Stimulated activated CD4-positive, alpha-beta T cell treated with anti-CD3 and anti-CD28 coated beads, Interleukin-4, amount 100 ng/mL, for 4 hours (primary cell): ENCODE measurements at regions not wholly inside any gene's neighbourhood (a gene's known extent, or its start where the extent isn't known, plus 50 kb on each side); places are given as distances from the start of the nearest gene placed in this dataset.

ENCODE experiments used
- DNase-seq, 2 experiments: peaks; one replicate each; pipeline ENCODE4 v3.0.0-alpha.2; 2020

DNA sequence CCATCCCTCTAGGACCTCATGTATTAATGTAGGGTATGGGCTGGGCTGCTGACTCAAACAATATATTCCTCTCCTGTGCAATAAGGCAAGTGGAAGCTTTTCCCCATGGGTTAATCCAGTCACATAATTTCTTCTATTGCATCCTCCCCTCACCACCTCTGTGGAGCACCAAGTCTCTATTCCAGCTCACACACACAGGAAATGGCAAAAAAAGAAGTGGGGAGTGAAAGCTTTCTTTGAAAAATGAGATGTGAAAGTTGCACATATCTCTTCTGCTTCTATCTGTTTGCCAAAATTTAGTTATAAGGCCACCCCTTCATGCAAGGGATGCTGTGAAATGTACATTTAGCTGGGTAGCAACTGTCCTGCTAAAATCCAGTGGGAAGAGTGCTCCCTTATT, 121.3 kb downstream of the CDC42EP3 start:
- DNase-seq, result no peak

DNA sequence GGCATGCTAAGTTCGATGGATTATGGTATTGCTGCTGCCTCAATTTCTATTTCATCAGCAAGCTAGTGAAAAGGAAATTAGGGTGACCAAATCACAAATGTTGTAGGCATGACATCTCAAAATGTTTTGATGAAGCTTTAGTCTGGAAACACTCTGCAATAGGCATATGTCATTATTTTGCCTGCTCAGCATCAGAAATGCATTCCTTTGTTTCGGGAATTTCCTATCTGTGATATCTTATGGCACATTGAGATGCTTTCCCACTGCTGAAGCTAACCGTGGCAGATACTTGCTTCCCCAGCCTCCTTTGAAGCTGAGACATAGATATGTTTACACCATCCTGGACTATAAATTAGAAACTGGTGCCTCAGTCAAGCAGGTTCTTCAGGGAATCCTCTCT, 119.7 kb downstream of the CDC42EP3 start:
- no peak for DNase-seq

DNA sequence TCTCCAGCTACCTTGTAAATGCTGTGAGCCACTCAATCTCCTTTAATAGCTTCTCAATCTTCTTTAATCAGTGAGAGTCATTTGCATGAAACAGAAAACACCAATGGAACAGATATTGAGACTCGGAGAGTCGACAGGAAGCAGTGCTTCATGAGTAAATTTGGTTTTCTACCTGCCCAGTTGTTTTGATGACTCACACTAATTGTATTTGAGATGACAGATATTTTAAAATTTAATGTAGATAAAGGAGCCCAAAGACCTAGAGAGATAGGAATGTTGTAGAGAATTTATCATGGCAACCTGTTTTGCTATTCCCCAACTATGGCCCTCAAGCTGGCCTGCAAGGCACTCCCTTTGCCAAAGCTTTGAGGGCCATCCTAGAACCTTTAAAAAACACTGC, 119.1 kb downstream of the CDC42EP3 start:
- no peak for DNase-seq

DNA sequence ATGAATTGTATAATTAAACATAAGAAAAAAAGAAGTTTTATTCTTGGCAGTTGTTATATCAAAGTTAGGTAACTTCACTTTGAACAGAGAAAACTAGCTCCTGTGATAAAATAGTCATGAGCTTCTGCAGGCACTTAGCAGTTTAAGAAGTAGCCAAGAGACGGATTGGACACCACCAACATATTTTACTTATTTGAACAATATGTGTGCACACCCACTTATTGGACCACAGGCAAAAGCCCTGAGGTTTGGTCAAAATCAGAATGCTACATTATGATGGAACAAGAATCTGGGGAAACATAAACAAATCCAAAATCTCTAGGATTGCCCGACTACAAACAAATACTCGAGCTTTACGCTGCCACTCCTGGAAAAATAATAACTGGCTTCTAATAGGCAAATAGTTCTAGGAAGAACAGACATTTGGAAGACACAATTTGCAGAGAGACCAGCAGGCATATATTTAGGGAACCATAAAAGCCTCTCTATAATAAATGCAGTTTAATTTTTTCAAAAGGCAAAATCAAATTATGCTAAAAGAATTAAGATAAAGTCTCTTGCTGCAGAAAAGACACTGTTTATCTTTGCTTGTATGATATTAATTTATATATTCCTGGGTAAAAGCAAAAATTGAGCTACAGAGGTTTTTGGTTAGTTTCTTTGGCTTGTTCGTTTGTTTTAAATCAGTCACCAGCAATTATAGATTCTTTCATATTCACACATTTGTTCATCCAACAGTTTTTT, 117.9 kb downstream of the CDC42EP3 start:
- DNase-seq, result no peak

DNA sequence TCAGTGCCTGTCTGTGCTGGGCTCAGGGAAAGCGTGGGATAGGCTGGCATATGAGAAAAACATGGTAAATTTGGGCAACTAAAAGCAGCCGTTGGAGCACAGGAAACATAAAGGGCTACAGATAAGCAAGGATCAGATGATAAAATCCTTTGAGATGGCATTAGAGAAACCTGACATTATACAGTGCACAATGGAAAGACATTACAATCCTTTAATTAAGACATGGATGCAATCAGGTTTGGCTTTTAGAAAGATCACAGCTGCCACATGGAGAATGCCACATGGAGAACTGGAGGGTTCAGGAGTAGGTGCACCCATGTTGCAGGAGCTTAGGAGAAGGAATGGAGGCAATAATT, 117.3 kb downstream of the CDC42EP3 start:
- no peak for DNase-seq

DNA sequence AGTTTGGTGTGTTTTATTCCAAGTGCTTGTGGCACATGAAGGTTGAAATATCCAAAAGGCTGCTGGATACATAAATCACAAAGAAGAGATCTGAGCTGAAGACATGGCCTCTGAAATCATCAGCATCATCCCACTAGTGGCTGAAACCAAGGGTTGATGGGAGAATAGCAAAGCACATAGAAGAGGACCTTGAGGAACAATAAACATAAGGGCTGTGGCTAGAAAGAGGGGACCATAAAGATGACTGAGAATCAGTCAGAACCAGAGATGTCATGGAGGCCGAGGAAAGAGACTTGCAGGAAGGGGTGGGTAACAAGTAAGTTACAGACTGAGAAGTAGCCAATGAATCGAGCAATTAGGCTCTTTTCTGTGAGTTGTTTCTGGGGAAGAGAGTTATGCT, 116.8 kb downstream of the CDC42EP3 start:
- DNase-seq, result no peak

DNA sequence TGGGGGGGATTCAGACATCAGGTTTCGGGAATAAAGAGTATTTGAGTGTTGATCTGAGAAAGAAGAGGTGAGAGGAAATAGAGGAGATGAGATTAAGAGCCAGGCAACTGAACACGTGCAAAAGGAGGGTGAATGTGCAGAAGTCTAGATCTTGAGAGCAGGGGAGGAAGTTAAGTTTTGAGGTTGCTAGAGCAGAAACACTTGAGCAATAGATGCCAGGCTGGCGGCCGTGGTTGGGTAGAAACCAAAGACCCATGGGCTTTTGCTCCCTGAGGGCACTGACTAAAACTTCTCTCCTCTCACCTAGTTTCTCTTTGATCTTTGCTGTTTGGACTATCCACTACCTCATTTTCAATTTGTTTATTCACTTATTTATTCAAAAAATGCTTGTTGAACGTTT, 116.0 kb downstream of the CDC42EP3 start:
- DNase-seq, result no peak

DNA sequence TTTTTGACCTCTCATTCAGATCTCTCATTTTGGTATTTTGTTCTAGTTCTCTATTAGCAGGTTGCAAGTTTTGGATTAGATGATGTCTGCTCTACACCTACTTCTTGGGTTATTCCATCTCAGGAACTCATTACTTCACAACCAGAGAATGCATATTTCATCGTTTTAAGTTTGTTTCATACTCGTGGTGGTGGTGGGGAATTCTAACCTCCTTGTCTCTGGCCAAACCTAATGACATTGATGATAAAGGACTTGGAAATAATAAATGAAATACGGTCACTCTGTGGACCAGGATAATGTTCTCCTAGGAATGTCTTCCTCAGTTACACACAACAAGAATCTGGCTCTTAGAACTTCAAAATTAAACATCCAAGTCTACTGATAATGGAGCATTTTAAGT, 115.2 kb downstream of the CDC42EP3 start:
- no peak for DNase-seq

DNA sequence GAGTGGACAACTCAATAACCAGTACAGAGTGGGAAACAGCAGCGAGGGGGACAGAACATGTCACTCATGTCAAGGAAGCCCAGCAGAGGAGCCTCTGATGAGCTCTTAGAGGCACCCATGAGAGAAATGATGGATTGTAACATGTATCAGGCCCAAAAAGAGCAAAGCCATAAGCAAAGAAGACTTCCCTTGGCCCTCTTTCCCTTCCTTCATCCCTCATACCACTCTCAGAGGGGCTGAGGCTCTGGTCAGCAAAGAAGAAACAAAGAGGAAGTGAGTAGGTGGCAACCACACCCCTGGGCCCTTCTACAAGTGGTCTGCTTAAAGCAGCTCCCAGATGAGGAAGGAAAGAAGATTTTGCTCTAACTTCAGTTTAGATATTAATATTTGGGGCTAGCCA, 112.8 kb downstream of the CDC42EP3 start:
- no peak for DNase-seq

DNA sequence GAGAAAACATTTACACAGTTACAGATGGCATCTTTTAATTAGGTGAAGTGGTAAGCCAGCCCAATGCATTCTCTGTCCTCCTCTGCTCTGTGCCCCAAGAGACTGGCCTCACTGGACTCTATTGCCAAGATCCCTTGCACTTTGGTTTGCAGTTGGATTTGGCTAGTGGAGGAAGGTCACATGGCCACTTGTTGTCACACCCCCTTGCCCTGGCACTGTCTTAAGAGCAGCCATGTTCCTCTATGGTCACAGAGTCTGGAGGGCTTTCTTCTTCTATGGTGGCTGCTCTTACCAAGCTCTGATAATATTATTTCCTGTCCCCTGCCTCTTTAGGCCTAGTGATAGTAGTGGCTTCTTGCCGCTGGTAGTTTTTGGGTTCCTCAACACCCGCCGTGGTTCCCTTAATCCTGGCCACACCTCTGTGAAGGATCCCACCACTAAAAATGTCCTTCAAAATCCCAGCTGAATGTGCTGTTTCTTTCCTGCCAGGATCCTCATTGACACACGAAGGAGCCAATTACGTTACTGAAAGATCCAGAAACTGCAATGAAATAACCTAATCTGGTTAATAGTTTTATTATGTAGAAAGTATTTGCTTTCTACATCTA, 111.1 kb downstream of the CDC42EP3 start:
- no peak for DNase-seq

DNA sequence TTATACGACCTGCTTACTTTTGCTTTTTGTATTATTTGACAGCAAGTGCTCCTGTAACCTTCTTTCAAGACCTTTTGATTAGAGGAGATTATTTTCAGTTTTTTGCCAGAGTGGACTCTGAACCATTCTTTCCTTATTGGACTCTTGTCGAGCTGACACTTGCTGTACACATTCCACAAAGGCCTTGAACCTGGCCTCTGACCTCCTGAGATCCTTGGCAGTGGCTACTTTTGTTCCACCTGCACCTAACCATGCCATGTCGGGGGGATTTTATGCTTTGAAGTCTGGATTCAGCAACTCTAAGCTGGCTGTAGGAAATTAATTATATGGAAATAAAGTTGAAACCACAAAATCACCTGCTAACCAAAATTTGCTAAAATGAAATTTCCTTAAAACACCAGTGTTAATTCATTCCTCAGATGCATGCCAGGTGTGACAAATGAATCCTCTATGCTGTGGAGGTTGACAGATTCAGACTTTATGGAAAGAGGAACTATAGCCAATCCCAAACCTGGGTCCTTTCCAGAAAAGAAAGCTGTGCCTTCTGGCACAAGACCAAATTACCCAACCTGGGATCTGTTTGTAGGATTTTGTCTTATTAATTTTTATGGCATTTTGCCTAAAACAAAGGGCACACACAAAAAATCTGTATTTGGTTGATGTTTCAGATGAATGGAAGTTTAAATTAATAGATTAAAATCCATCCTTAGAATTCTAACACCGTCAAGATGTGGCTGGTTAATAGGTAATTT, 110.4 kb downstream of the CDC42EP3 start:
- no peak for DNase-seq

DNA sequence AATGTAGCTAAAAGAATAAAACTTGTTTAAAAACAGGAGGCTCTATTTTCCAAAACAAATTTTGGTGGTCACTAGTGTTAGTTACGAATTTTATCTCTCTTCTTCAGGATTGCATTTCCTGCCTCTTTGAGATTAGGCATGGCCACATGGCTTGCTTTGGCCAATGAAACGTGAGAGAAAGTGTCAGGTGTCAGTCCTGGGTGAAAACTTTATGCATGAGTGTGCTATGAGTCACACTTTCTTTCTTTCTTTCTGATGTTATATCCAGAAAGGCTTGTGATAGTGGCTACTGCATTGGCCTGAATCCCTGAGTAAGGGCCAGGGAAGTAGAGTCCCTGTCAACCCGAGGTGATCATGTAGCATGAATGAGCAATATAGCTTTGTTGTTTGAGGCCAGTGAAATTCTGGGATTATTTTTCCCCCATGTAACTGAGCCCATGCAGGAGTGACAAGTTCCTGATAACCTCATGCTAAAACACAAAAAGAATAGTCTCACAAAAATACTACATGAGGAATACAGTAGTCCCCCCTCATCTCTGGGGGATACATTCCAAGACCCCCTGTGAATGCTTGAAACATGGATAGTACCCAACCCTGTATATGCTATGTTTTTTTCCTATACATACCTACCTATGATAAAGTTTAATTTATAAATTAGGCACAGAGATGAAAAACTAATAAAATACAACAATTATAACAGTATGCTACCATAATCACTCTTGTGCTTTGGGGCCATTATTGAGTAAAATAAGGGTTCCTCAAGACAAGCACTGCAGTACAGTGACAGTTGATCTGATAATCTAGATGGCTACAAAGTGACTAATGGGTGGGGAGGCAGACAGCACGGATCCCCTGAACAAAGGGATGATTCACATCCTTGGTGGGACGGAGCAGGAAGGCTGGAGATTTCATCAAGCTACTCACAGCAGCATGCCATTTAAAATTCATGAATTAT, 109.5 kb downstream of the CDC42EP3 start:
- peak in 1 of 2 experiments; percentile 37 for DNase-seq

DNA sequence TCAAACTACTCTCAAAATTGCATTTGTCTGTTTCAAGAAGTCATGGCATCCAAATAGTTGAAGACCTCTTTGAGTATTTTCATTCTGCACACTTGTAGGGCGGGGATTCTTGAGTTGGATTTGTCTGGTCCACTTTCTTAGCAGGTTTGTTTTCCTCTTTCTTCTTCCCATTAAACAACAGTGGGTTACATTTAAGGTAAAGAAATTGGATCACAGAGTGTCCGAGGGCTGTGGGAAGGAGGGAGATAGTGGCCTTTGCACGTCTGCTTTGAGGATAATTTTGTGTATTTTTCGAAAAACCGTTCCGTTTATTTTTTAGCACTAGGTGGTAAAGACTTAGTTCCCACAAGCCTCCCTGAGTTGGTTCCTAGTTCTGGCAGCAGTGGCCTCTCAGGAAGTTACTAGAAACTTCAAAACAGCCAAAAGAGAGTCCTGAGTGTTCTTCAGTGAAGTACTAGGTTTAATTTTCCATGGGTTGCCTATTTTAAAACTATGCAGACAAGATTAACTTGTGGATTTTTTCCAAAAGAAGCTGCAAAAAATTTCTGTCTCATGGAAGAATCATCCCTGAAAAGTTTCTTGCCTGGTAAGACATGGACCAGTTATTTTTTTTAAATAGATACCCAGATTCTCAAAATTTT, 107.9 kb downstream of the CDC42EP3 start:
- no peak for DNase-seq

DNA sequence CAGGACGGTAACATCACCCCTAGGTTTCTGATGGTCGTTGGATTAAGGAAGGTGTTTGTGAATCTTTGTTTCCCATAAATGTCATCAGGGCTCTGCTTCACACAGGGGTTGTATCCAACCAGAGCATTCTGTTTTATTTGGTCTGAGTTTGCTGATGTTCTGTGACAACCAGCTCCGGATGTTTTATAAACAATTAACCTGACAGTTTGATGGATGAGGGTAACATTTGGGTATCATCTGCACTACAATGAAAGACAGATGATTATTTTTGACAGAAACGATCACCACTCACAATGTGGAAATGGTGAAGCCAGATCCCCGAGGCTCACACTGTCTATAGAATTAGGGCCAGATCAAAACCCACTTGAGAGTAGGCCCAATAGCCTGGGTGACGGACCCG, 107.1 kb downstream of the CDC42EP3 start:
- DNase-seq, result no peak

DNA sequence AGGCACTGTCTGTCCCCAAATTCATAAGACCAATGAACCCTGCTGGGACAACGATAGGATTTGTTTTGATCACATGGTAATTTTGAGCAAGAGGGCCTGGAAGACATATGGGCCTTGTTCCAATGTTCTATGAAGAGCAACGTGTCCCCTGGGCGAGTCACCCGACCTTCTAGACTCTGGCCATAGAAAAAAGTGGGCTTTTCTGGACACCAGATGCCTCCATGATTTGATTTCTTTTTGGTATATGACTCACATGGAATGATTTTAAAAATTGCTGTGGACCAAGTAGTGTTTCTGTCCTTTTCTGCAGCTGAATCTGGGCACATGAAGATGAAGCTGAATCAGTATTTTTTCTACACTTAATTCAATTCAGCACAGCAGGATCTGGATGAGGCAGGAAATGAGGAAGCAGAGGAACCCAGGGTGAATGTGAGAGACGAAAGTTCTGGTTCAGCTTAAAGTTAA, 104.9 kb downstream of the CDC42EP3 start:
- DNase-seq, result no peak

DNA sequence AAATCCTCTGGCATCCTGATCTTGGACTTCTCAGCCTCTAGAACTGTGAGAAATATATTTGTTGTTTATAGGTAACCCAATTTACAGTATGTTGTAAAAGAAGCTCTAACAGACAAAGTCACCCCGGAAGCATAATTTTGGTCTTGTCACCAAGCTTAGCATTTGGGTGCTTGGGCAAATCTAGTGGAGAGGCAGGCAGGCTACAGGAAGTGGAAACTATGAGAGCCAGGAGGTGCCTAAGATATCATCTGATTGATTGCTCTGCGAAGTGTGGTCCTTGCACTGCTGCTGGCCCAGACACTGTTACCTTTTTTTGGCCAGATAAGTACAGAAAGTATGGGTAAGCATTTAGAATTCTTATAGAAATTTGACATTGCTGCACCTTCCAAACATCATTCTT, 102.9 kb downstream of the CDC42EP3 start:
- peak in 1 of 2 experiments; percentile 35 for DNase-seq

DNA sequence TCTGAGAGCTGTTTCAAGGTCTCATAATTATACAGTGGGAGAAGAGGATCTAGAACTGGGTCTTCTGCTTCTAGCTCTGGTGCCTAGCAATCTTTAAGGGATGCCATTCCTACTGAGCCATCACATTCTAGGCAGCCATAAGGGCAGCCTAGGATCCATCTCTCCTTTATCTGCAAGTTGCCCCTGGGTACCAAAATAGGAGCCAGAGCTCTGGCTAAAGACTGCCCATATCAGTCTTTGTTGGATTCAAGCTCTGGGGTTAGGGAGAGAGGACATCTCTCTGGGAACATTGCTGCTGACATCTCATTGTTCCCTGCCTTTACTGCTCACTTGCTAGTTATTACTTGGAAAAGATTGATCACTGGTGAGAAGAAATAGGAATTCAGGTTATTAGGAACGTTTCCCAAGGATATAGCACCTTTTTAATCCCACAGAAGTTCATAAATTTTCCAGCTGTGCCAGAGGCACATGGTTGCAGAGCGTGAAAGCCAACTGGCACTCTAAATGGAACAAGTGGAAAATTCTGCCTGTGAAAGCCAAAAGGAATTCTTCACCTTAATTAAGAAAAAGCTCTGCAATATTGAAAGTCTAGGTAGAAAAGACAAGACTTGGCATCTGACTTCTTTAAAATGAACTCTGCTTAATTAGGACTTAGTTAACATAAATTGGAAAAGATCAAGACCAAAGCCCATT, 102.2 kb downstream of the CDC42EP3 start:
- no peak for DNase-seq

DNA sequence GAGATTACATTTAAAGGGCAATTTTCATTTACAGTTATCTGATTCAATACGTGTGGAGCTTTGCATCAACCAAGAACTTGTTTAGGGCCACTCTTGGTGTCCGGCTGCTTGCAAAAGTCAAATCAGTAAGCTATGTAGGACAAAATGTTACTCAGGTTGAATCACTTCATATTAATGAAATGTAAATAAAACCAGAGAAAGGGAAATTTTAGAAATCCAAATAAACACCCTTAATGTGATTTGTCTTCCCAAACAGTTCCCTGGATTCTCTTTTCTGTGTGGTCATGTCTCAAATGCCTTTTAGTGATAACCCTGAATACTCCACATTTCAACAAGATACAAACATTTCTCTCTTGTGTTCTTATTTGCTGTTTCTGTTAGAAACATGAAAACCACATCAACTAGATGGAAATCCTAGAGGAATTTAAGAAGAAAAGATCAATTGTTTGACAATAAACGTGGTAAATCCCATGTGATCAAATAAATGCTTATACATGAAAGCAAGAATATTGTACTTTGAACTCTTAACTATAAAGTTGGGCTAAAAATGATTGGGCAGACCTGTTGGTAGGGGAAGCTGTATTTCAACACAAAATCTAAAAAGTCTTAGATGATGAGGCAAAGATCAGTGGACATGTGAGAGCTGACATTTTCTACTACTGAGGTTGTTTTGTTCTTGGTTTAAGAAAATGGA, 101.3 kb downstream of the CDC42EP3 start:
- DNase-seq, result no peak

DNA sequence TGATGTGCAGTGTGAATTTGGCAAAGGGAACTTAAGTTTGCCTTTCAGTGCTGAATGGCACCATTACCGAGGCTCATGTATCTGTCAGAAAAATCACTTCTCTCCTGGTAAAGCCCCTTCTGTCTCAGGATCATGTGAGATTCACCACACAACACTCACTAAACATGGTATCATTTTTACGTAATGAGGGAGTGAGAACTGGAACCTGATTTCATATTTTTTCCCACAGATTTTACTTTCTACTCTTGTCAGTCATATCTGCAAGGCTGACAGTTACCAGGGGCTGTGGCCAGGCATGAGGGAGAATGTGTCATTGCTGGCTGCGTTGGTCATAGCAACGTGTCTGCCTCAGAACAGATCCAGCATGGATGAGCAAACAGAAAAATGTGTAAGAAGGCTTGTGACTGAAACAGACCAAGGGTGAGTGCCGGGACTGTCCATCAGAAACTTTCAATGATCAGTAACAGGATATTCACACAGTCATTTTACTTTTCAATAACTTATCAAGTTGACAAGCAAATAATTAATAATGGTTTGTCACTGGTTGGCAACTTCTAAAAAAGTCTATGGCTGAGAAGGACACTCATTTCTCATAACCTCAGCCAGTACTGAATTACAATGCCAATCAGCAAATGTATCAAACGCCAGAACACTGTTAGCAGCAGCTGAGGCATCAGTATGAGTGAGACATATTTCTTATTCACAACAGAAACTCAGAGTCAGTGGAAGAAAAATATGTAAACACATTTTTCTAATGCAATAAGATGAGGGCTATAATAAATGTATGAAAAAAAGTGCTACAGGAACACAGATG, 100.5 kb downstream of the CDC42EP3 start:
- no peak for DNase-seq

DNA sequence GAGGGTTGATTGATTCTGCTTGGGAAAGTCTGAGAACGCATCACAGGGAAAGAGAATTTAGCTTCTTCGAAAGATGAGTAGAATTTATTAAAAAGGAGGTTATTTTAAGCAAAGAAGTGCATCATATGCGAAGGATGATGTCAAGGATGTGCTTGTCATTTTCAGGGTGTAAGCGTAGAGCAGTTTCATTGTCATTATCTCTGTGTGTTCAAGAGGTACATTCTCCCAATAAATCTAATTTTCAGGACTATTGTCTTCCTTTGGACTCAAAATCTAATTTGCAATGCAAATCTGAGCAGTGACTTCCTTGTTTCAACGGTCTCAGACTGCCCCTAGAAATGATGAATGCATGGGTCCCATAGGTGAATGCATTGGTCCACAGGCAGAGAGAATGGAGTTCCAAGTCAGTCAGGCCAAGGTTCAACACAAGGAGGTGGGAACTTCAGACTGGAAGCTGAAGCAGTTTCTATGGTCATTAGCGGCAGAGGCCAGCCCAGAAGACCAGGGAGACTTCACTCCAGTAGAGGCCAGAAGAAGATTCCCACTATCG, 99.8 kb downstream of the CDC42EP3 start:
- no peak for DNase-seq
